Panc1 (cell line): ENCODE measurements at regions not wholly inside any gene's neighbourhood (a gene's known extent, or its start where the extent isn't known, plus 50 kb on each side); places are given as distances from the start of the nearest gene placed in this dataset.

Source experiments
- ATAC-seq: fragments of 200-7000 bp; cut with Tn5 transposase; 2 replicates; pipeline ENCODE4 v1.9.1; 2020; ENCODE audit warnings: mild to moderate bottlenecking, moderate library complexity
- BruUV-seq: library from RNA; stranded (reverse); fragments of 400-500 nt; replicated peaks from 2 replicates; lab custom pipeline; 2021; lab: Mats Ljungman, UMichigan
- CTCF ChIA-PET: fragments of 300-600 bp; sonication (Branson Sonifier 250); formaldehyde crosslinking; loops from one replicate; lab custom pipeline; 2022; ENCODE audit warnings: antibody characterized with exemption; lab: Charles Lee
- POLR2A ChIA-PET: fragments of 300-600 bp; sonication (Branson Sonifier 250); formaldehyde crosslinking; loops from one replicate; lab custom pipeline; 2022; ENCODE audit warnings: antibody characterized with exemption; lab: Charles Lee
- DNase-seq: peaks from one replicate; pipeline ENCODE4 v3.0.0-alpha.2; 2010; ENCODE audit warnings: low read depth, low spot score
- H3K27ac ChIP-seq: 2 replicates; pipeline ENCODE4 v1.5.1; 2011; ENCODE audit warnings: mild to moderate bottlenecking, low read length, inconsistent platforms
- H3K27me3 ChIP-seq: fragments of 200-500 bp; sonication (Bioruptor generic); 2 replicates; pipeline ENCODE4 v1.6.0; 2014; ENCODE audit warnings: low read length, inconsistent platforms; ENCODE audit not compliant: control insufficient read depth, insufficient read depth
- H3K36me3 ChIP-seq: fragments of 200-500 bp; sonication (Bioruptor generic); 2 replicates; pipeline ENCODE4 v1.5.1; 2014; ENCODE audit warnings: inconsistent platforms, mild to moderate bottlenecking, low read length, moderate library complexity; ENCODE audit not compliant: control insufficient read depth, insufficient read depth
- H3K4me1 ChIP-seq: 2 replicates; pipeline ENCODE4 v1.5.1; 2011; ENCODE audit warnings: inconsistent platforms, mild to moderate bottlenecking, low read length, moderate library complexity; ENCODE audit not compliant: control insufficient read depth, insufficient read depth
- H3K4me3 ChIP-seq, 2 experiments: 2 replicates each; pipeline ENCODE4 v1.5.1; 2011 to 2012; ENCODE audit warnings: low read depth in 2 of 2, low read length in 2 of 2, mild to moderate bottlenecking in 2 of 2, inconsistent platforms in 1 of 2, moderate library complexity in 1 of 2
- H3K9me3 ChIP-seq: fragments of 200-500 bp; sonication (Bioruptor generic); 2 replicates; pipeline ENCODE4 v1.5.1; 2014; ENCODE audit warnings: low read depth, mild to moderate bottlenecking, inconsistent platforms, low read length, moderate library complexity; ENCODE audit not compliant: control insufficient read depth, insufficient read depth
- CTCF ChIP-seq: fragments of 450-650 bp; IDR thresholded peaks from 2 replicates; pipeline ENCODE4 v1.5.1; 2017; ENCODE audit warnings: mild to moderate bottlenecking
- POLR2AphosphoS5 ChIP-seq: IDR thresholded peaks from 2 replicates; pipeline ENCODE4 v1.6.1; 2012; ENCODE audit warnings: mild to moderate bottlenecking, low read depth, low read length, moderate library complexity
- REST ChIP-seq, 2 experiments: IDR thresholded peaks; 2 replicates each; pipeline ENCODE4 v1.6.1; 2011 to 2012; ENCODE audit warnings: low read depth in 2 of 2, control low read depth in 1 of 2, low read length in 1 of 2, mild to moderate bottlenecking in 1 of 2, moderate library complexity in 1 of 2; ENCODE audit not compliant: insufficient read depth in 1 of 2
- SIN3A ChIP-seq: IDR thresholded peaks from 2 replicates; pipeline ENCODE4 v1.6.1; 2012; ENCODE audit warnings: low read depth, mild to moderate bottlenecking, low read length, moderate library complexity, borderline replicate concordance; ENCODE audit not compliant: insufficient read depth
- TCF7L2 ChIP-seq: IDR thresholded peaks from 2 replicates; pipeline ENCODE4 v1.6.1; 2011; ENCODE audit warnings: mild to moderate bottlenecking, low read depth, low read length, inconsistent platforms
- in situ Hi-C: cut with HindIII; loops from 2 replicates; pipeline ENCODE4 v1.10.0; 2016; ENCODE audit warnings: low sequenced_read_pairs, low pct_unique_long_range_greater_than_20kb
- intact Hi-C: fragments of 100-400 bp; cut with micrococcal nuclease; formaldehyde crosslinking; loops from one replicate; pipeline ENCODE4 v1.10.0; 2022; ENCODE audit not compliant: unreplicated experiment

GRCh38 chr7:106592282-106593027, 68.5 kb downstream of the CCDC71L start:
- POLR2A ChIA-PET = no interaction called here
- H3K4me3 ChIP-seq = no peak overlapping the region
- no peaks in the 10 kb centered on the region for H3K36me3 ChIP-seq
- no peak overlapping the region for H3K27ac ChIP-seq
- DNase-seq (no peak), ATAC-seq (no peak)
- intact Hi-C loops = no loop called here
- TF ChIP-seq TCF7L2 (no peak), SIN3A (no peak), REST (IDR thresholded peaks at IDR 0.05; ENCODE audit: insufficient read depth in 1 of 2, low read depth in 2 of 2, low read length in 1 of 2) (no peak), CTCF (no peak), POLR2AphosphoS5 (no peak)
- in situ Hi-C loops = no loop called here
- H3K27me3 ChIP-seq = no peaks in the 10 kb centered on the region; the same call in 1 of the 2 replicates
- no peaks in the 10 kb centered on the region for H3K4me1 ChIP-seq
- no TSS peak for BruUV-seq
- CTCF ChIA-PET = no interaction called here
- no peaks in the 10 kb centered on the region for H3K9me3 ChIP-seq

- in situ Hi-C loops = no loop called here
- ChIA-PET POLR2A (no interaction called here), CTCF (no interaction called here)
- no peaks in the 10 kb centered on the region for H3K36me3 ChIP-seq
- no peak for TF ChIP-seq SIN3A
- TF ChIP-seq TCF7L2 = no peak
- no peak for TF ChIP-seq REST (IDR thresholded peaks at IDR 0.05; ENCODE audit: insufficient read depth in 1 of 2, low read depth in 2 of 2, low read length in 1 of 2)
- TF ChIP-seq CTCF = no peak
- TF ChIP-seq POLR2AphosphoS5 = no peak
- no peaks in the 10 kb centered on the region for H3K4me1 ChIP-seq
- ATAC-seq (no peak), DNase-seq (no peak)
- no peak overlapping the region for H3K4me3 ChIP-seq
- no peak overlapping the region for H3K27ac ChIP-seq
- H3K27me3 ChIP-seq = peaks cover 3% of the 10 kb centered on the region; the same call in 1 of the 2 replicates
- no TSS peak for BruUV-seq
- intact Hi-C loops = no loop called here
- H3K9me3 ChIP-seq = no peaks in the 10 kb centered on the region
Measured at GRCh38 chr7:106591146-106591545, 69.8 kb downstream of the CCDC71L start.
